ENCODE measurements at regions not wholly inside any gene's neighbourhood (a gene's known extent, or its start where the extent isn't known, plus 50 kb on each side); places are given as distances from the start of the nearest gene placed in this dataset.

GRCh38 chr3:162743091-162743490, 1246.5 kb downstream of the OTOL1 start:
- in situ Hi-C loops (cut with MboI; ENCODE audit: low sequenced_read_pairs, unreplicated experiment) = no loop called here
- DNase-seq (ENCODE audit: low spot score) = no peak
- TF ChIP-seq CTCF (IDR thresholded peaks at IDR 0.05; ENCODE audit: borderline replicate concordance, control extremely low read depth, extremely low read depth, insufficient read depth, missing control alignments) = no peak

GRCh38 chr3:162760789-162761188, 1264.2 kb downstream of the OTOL1 start:
- no peak for TF ChIP-seq CTCF (IDR thresholded peaks at IDR 0.05; ENCODE audit: borderline replicate concordance, control extremely low read depth, extremely low read depth, insufficient read depth, missing control alignments)

GRCh38 chr3:162764051-162764807, 1267.6 kb downstream of the OTOL1 start:
- in situ Hi-C loops (cut with MboI; ENCODE audit: low sequenced_read_pairs, unreplicated experiment) = no loop called here
- TF ChIP-seq CTCF (IDR thresholded peaks at IDR 0.05; ENCODE audit: borderline replicate concordance, control extremely low read depth, extremely low read depth, insufficient read depth, missing control alignments) = no peak

More at GRCh38 chr3:162760789-162761188, 1264.2 kb downstream of the OTOL1 start:
- DNase-seq (ENCODE audit: low spot score) = no peak
- in situ Hi-C loops (cut with MboI; ENCODE audit: low sequenced_read_pairs, unreplicated experiment) = no loop called here

GRCh38 chr3:162764808-162765071, 1268.1 kb downstream of the OTOL1 start:
- no peak for DNase-seq (ENCODE audit: low spot score)
- in situ Hi-C loops (cut with MboI; ENCODE audit: low sequenced_read_pairs, unreplicated experiment) = no loop called here
- TF ChIP-seq CTCF (IDR thresholded peaks at IDR 0.05; ENCODE audit: borderline replicate concordance, control extremely low read depth, extremely low read depth, insufficient read depth, missing control alignments) = no peak

More at GRCh38 chr3:162764051-162764807, 1267.6 kb downstream of the OTOL1 start:
- DNase-seq (ENCODE audit: low spot score) = no peak

GRCh38 chr3:162765524-162765923, 1268.9 kb downstream of the OTOL1 start:
- DNase-seq (ENCODE audit: low spot score) = no peak
- in situ Hi-C loops (cut with MboI; ENCODE audit: low sequenced_read_pairs, unreplicated experiment) = no loop called here
- TF ChIP-seq CTCF (IDR thresholded peaks at IDR 0.05; ENCODE audit: borderline replicate concordance, control extremely low read depth, extremely low read depth, insufficient read depth, missing control alignments) = no peak

- in situ Hi-C loops (cut with MboI; ENCODE audit: low sequenced_read_pairs, unreplicated experiment) = no loop called here
- no peak for DNase-seq (ENCODE audit: low spot score)
Observed at GRCh38 chr3:162769564-162769963, 1273.0 kb downstream of the OTOL1 start.

More at GRCh38 chr3:162769564-162769963, 1273.0 kb downstream of the OTOL1 start:
- no peak for TF ChIP-seq CTCF (IDR thresholded peaks at IDR 0.05; ENCODE audit: borderline replicate concordance, control extremely low read depth, extremely low read depth, insufficient read depth, missing control alignments)

All from GM13976 (cell line).